ENCODE measurements at regions not wholly inside any gene's neighbourhood (a gene's known extent, or its start where the extent isn't known, plus 50 kb on each side); places are given as distances from the start of the nearest gene placed in this dataset.
"Not testable (repeated sequence)": the region's sequence is repeated elsewhere in the genome, so short reads cannot be mapped to it uniquely, and the experiment has no call there.

- no peak overlapping the region for H3K4me3 ChIP-seq (ENCODE audit: low read depth in 1 of 5, low read length in 5 of 5)
- H3K27me3 ChIP-seq (ENCODE audit: control insufficient read depth in 5 of 5, insufficient read depth in 4 of 5, low read length in 5 of 5): no peaks in the 10 kb centered on the region
- no peak overlapping the region for H3K27ac ChIP-seq (ENCODE audit: low read depth, low read length)
- no peaks in the 10 kb centered on the region for H3K36me3 ChIP-seq (ENCODE audit: control insufficient read depth in 5 of 5, insufficient read depth in 5 of 5, low read length in 5 of 5)
- no peak overlapping the region for H3K9ac ChIP-seq (ENCODE audit: low read length in 5 of 5)
- no peaks in the 10 kb centered on the region for H3K4me1 ChIP-seq (ENCODE audit: control insufficient read depth in 5 of 5, insufficient read depth in 5 of 5, low read length in 5 of 5)
- no peaks in the 10 kb centered on the region for H3K9me3 ChIP-seq (ENCODE audit: control insufficient read depth in 5 of 5, low read length in 5 of 5)
Measured at GRCh38 chr6:133092771-133093170, 148.4 kb upstream of the EYA4 start.

- H3K4me3 ChIP-seq (ENCODE audit: low read depth in 1 of 5, low read length in 5 of 5); H3K9me3 ChIP-seq (ENCODE audit: control insufficient read depth in 5 of 5, low read length in 5 of 5); H3K27me3 ChIP-seq (ENCODE audit: control insufficient read depth in 5 of 5, insufficient read depth in 4 of 5, low read length in 5 of 5); H3K9ac ChIP-seq (ENCODE audit: low read length in 5 of 5); H3K4me1 ChIP-seq (ENCODE audit: control insufficient read depth in 5 of 5, insufficient read depth in 5 of 5, low read length in 5 of 5); H3K27ac ChIP-seq (ENCODE audit: low read depth, low read length); H3K36me3 ChIP-seq (ENCODE audit: control insufficient read depth in 5 of 5, insufficient read depth in 5 of 5, low read length in 5 of 5): not testable (repeated sequence)
Measured at GRCh38 chr6:133093211-133093610, 147.9 kb upstream of the EYA4 start.

- Histone ChIP-seq H3K27me3 (ENCODE audit: control insufficient read depth in 5 of 5, insufficient read depth in 4 of 5, low read length in 5 of 5) (no peaks in the 10 kb centered on the region), H3K27ac (ENCODE audit: low read depth, low read length) (no peak overlapping the region), H3K4me3 (ENCODE audit: low read depth in 1 of 5, low read length in 5 of 5) (no peak overlapping the region), H3K9me3 (ENCODE audit: control insufficient read depth in 5 of 5, low read length in 5 of 5) (no peaks in the 10 kb centered on the region), H3K36me3 (ENCODE audit: control insufficient read depth in 5 of 5, insufficient read depth in 5 of 5, low read length in 5 of 5) (no peaks in the 10 kb centered on the region), H3K4me1 (ENCODE audit: control insufficient read depth in 5 of 5, insufficient read depth in 5 of 5, low read length in 5 of 5) (no peaks in the 10 kb centered on the region), H3K9ac (ENCODE audit: low read length in 5 of 5) (no peak overlapping the region)
Measured at GRCh38 chr6:133093956-133094355, 147.2 kb upstream of the EYA4 start.

- H3K4me3 ChIP-seq (ENCODE audit: low read depth in 1 of 5, low read length in 5 of 5): no peak overlapping the region
- no peaks in the 10 kb centered on the region for H3K36me3 ChIP-seq (ENCODE audit: control insufficient read depth in 5 of 5, insufficient read depth in 5 of 5, low read length in 5 of 5)
- no peak overlapping the region for H3K9ac ChIP-seq (ENCODE audit: low read length in 5 of 5)
- no peaks in the 10 kb centered on the region for H3K4me1 ChIP-seq (ENCODE audit: control insufficient read depth in 5 of 5, insufficient read depth in 5 of 5, low read length in 5 of 5)
- H3K9me3 ChIP-seq (ENCODE audit: control insufficient read depth in 5 of 5, low read length in 5 of 5): no peaks in the 10 kb centered on the region
- no peak overlapping the region for H3K27ac ChIP-seq (ENCODE audit: low read depth, low read length)
- H3K27me3 ChIP-seq (ENCODE audit: control insufficient read depth in 5 of 5, insufficient read depth in 4 of 5, low read length in 5 of 5): no peaks in the 10 kb centered on the region
Measured at GRCh38 chr6:133097208-133097607, 143.9 kb upstream of the EYA4 start.

- Histone ChIP-seq H3K27ac (ENCODE audit: low read depth, low read length) (no peak overlapping the region), H3K4me1 (ENCODE audit: control insufficient read depth in 5 of 5, insufficient read depth in 5 of 5, low read length in 5 of 5) (no peaks in the 10 kb centered on the region), H3K9ac (ENCODE audit: low read length in 5 of 5) (no peak overlapping the region), H3K36me3 (ENCODE audit: control insufficient read depth in 5 of 5, insufficient read depth in 5 of 5, low read length in 5 of 5) (no peaks in the 10 kb centered on the region), H3K9me3 (ENCODE audit: control insufficient read depth in 5 of 5, low read length in 5 of 5) (no peaks in the 10 kb centered on the region), H3K4me3 (ENCODE audit: low read depth in 1 of 5, low read length in 5 of 5) (no peak overlapping the region), H3K27me3 (ENCODE audit: control insufficient read depth in 5 of 5, insufficient read depth in 4 of 5, low read length in 5 of 5) (no peaks in the 10 kb centered on the region)
Measured at GRCh38 chr6:133099573-133099972, 141.6 kb upstream of the EYA4 start.

DNA sequence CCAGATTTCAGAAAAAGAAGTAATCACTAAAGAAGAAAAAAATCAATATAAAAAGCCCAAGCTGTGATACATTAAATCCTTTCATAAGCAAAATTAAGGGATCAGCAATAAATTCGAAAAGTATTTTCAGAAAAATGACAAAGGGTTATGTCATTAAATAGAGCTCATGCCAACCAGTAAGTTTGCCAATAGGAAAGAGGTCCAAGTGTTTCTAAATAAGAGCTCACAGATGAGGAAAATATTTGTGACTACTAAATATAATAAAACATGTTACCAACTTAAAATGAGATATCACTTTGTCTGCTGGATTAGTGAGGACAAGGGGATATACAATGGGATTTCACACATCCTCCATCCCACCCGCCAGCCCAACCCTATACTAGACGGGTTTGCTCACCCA is 140.3 kb upstream of the EYA4 start:
- Histone ChIP-seq H3K9me3 (ENCODE audit: control insufficient read depth in 5 of 5, low read length in 5 of 5) (no peaks in the 10 kb centered on the region), H3K4me3 (ENCODE audit: low read depth in 1 of 5, low read length in 5 of 5) (no peak overlapping the region), H3K9ac (ENCODE audit: low read length in 5 of 5) (no peak overlapping the region), H3K27me3 (ENCODE audit: control insufficient read depth in 5 of 5, insufficient read depth in 4 of 5, low read length in 5 of 5) (no peaks in the 10 kb centered on the region), H3K4me1 (ENCODE audit: control insufficient read depth in 5 of 5, insufficient read depth in 5 of 5, low read length in 5 of 5) (no peaks in the 10 kb centered on the region), H3K27ac (ENCODE audit: low read depth, low read length) (no peak overlapping the region), H3K36me3 (ENCODE audit: control insufficient read depth in 5 of 5, insufficient read depth in 5 of 5, low read length in 5 of 5) (no peaks in the 10 kb centered on the region)

- H3K4me1 ChIP-seq (ENCODE audit: control insufficient read depth in 5 of 5, insufficient read depth in 5 of 5, low read length in 5 of 5): no peaks in the 10 kb centered on the region
- no peaks in the 10 kb centered on the region for H3K9me3 ChIP-seq (ENCODE audit: control insufficient read depth in 5 of 5, low read length in 5 of 5)
- H3K4me3 ChIP-seq (ENCODE audit: low read depth in 1 of 5, low read length in 5 of 5): no peak overlapping the region
- no peak overlapping the region for H3K9ac ChIP-seq (ENCODE audit: low read length in 5 of 5)
- H3K27ac ChIP-seq (ENCODE audit: low read depth, low read length): no peak overlapping the region
- no peaks in the 10 kb centered on the region for H3K27me3 ChIP-seq (ENCODE audit: control insufficient read depth in 5 of 5, insufficient read depth in 4 of 5, low read length in 5 of 5)
- H3K36me3 ChIP-seq (ENCODE audit: control insufficient read depth in 5 of 5, insufficient read depth in 5 of 5, low read length in 5 of 5): no peaks in the 10 kb centered on the region
Measured at GRCh38 chr6:133101790-133102189, 139.4 kb upstream of the EYA4 start.

GRCh38 chr6:133106934-133107333 is 134.2 kb upstream of the EYA4 start:
- Histone ChIP-seq H3K27me3 (ENCODE audit: control insufficient read depth in 5 of 5, insufficient read depth in 4 of 5, low read length in 5 of 5) (peaks cover 0 to 3% (median 0%) of the 10 kb centered on the region in 5 donors), H3K4me3 (ENCODE audit: low read depth in 1 of 5, low read length in 5 of 5) (no peak overlapping the region), H3K27ac (ENCODE audit: low read depth, low read length) (no peak overlapping the region), H3K36me3 (ENCODE audit: control insufficient read depth in 5 of 5, insufficient read depth in 5 of 5, low read length in 5 of 5) (no peaks in the 10 kb centered on the region), H3K9me3 (ENCODE audit: control insufficient read depth in 5 of 5, low read length in 5 of 5) (no peaks in the 10 kb centered on the region), H3K9ac (ENCODE audit: low read length in 5 of 5) (no peak overlapping the region), H3K4me1 (ENCODE audit: control insufficient read depth in 5 of 5, insufficient read depth in 5 of 5, low read length in 5 of 5) (no peaks in the 10 kb centered on the region)

DNA sequence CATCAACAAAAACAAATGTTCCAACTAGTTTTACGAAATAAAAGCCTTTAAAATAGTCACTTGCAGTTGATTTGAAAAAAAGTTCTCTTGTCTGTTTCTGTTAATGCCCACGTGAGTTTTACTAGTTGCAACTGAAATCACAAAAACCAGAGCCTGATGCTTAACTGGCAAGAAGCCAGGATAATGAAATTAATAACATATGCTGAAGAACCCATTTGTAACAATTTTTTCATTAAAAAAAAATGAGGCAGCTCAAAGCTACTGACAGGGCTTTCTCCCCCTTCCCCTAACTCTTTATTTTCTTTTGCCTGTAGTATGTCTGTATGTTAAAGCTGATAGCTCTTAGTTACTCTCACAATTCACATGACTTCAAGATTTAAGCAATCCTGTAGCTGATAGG is 132.7 kb upstream of the EYA4 start:
- H3K9ac ChIP-seq (ENCODE audit: low read length in 5 of 5): no peak overlapping the region

DNA sequence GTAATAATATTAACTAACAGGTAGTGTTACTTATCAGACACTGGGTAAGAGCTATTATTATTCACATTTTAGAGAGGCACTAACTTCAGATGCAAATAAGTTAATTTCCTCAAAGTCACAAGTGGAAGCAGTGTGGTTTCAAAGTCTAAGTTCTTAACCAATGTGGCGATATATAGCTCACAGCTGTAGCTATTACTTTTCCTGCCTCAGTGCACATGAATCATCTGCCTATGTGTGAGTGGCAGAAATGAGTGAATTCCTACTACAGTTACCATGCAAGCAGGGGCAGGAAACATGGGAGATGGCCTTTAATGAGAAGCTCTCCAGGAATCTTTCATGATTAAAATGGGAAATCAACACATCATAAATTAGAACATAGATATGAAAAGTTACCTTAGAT is 126.2 kb upstream of the EYA4 start:
- Histone ChIP-seq H3K27ac (ENCODE audit: low read depth, low read length) (no peak overlapping the region), H3K9me3 (ENCODE audit: control insufficient read depth in 5 of 5, low read length in 5 of 5) (peaks cover 0 to 4% (median 2%) of the 10 kb centered on the region in 5 donors), H3K36me3 (ENCODE audit: control insufficient read depth in 5 of 5, insufficient read depth in 5 of 5, low read length in 5 of 5) (no peaks in the 10 kb centered on the region), H3K27me3 (ENCODE audit: control insufficient read depth in 5 of 5, insufficient read depth in 4 of 5, low read length in 5 of 5) (no peaks in the 10 kb centered on the region), H3K4me1 (ENCODE audit: control insufficient read depth in 5 of 5, insufficient read depth in 5 of 5, low read length in 5 of 5) (no peaks in the 10 kb centered on the region), H3K4me3 (ENCODE audit: low read depth in 1 of 5, low read length in 5 of 5) (no peak overlapping the region), H3K9ac (ENCODE audit: low read length in 5 of 5) (no peak overlapping the region)

More for the DNA sequence above, 132.7 kb upstream of the EYA4 start:
- H3K4me3 ChIP-seq (ENCODE audit: low read depth in 1 of 5, low read length in 5 of 5): no peak overlapping the region
- no peak overlapping the region for H3K27ac ChIP-seq (ENCODE audit: low read depth, low read length)
- H3K4me1 ChIP-seq (ENCODE audit: control insufficient read depth in 5 of 5, insufficient read depth in 5 of 5, low read length in 5 of 5): no peaks in the 10 kb centered on the region
- H3K9me3 ChIP-seq (ENCODE audit: control insufficient read depth in 5 of 5, low read length in 5 of 5): no peaks in the 10 kb centered on the region
- H3K27me3 ChIP-seq (ENCODE audit: control insufficient read depth in 5 of 5, insufficient read depth in 4 of 5, low read length in 5 of 5): peaks cover 0 to 3% (median 0%) of the 10 kb centered on the region in 5 donors
- no peaks in the 10 kb centered on the region for H3K36me3 ChIP-seq (ENCODE audit: control insufficient read depth in 5 of 5, insufficient read depth in 5 of 5, low read length in 5 of 5)

DNA sequence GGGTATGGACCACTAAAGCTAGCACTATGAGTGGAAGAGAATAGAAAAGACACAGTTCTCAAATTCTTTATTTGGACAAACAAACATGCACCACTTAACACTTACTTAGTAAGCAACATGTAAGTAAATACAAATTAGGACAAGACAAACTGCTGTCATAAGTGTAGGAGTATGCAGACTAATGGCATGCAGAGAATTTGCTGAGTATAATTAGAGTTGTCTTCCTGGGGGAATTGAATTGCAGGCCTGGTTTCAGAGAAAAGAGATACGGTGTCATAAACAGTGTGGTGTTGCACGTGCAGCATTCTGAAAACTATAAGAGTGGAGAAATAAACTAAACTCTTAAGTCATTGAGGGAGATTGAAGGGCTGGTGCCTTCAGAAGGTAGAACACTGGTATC is 125.2 kb upstream of the EYA4 start:
- Histone ChIP-seq H3K36me3 (ENCODE audit: control insufficient read depth in 5 of 5, insufficient read depth in 5 of 5, low read length in 5 of 5) (no peaks in the 10 kb centered on the region), H3K27ac (ENCODE audit: low read depth, low read length) (no peak overlapping the region), H3K27me3 (ENCODE audit: control insufficient read depth in 5 of 5, insufficient read depth in 4 of 5, low read length in 5 of 5) (no peaks in the 10 kb centered on the region), H3K9ac (ENCODE audit: low read length in 5 of 5) (no peak overlapping the region), H3K4me1 (ENCODE audit: control insufficient read depth in 5 of 5, insufficient read depth in 5 of 5, low read length in 5 of 5) (no peaks in the 10 kb centered on the region), H3K9me3 (ENCODE audit: control insufficient read depth in 5 of 5, low read length in 5 of 5) (peaks cover 0 to 4% (median 2%) of the 10 kb centered on the region in 5 donors), H3K4me3 (ENCODE audit: low read depth in 1 of 5, low read length in 5 of 5) (no peak overlapping the region)

All from subcutaneous abdominal adipose tissue (tissue), 5 donors.